IMR-90 (cell line): ENCODE measurements at regions not wholly inside any gene's neighbourhood (a gene's known extent, or its start where the extent isn't known, plus 50 kb on each side); places are given as distances from the start of the nearest gene placed in this dataset.

Experiments used
- ATAC-seq: fragments of 200-7000 bp; cut with Tn5 transposase; 2 replicates; pipeline ENCODE4 v1.9.1; 2020; ENCODE audit warnings: low read depth, mild to moderate bottlenecking, moderate library complexity
- BruUV-seq: library from RNA; stranded (reverse); fragments of 400-500 nt; replicated peaks from 2 replicates; lab custom pipeline; 2021; lab: Mats Ljungman, UMichigan
- CTCF ChIA-PET: fragments of 300-600 bp; formaldehyde crosslinking; extraction: SDS; loops from one replicate; lab custom pipeline; 2021; ENCODE audit warnings: antibody characterized with exemption; lab: Yijun Ruan, JAX
- POLR2A ChIA-PET: fragments of 300-600 bp; sonication (Branson Sonifier 250); formaldehyde crosslinking; loops from one replicate; lab custom pipeline; 2022; ENCODE audit warnings: antibody characterized with exemption; ENCODE audit not compliant: unreplicated experiment; lab: Charles Lee
- DNase-seq: peaks from one replicate; pipeline ENCODE4 v3.0.0; 2013
- H2AFZ ChIP-seq: replicated peaks from 2 replicates; pipeline ENCODE3; 2013; ENCODE audit warnings: low read length, mild to moderate bottlenecking; ENCODE audit not compliant: poor library complexity
- H2AK5ac ChIP-seq: 2 replicates; pipeline ENCODE4 v1.6.1; 2013; ENCODE audit warnings: low read depth, low read length, inconsistent platforms
- H2AK9ac ChIP-seq: replicated peaks from 2 replicates; pipeline ENCODE3; 2013; ENCODE audit warnings: mild to moderate bottlenecking, low read depth, low read length, moderate library complexity; ENCODE audit not compliant: poor library complexity
- H2BK120ac ChIP-seq: 2 replicates; pipeline ENCODE4 v1.6.1; 2013; ENCODE audit warnings: low read depth, low read length, inconsistent platforms
- H2BK15ac ChIP-seq: 3 replicates; pipeline ENCODE4 v1.6.1; 2013; ENCODE audit warnings: low read depth, low read length, inconsistent platforms
- H2BK20ac ChIP-seq: 2 replicates; pipeline ENCODE4 v1.6.1; 2013; ENCODE audit warnings: low read depth, mild to moderate bottlenecking, inconsistent platforms, low read length, moderate library complexity
- H2BK5ac ChIP-seq: 2 replicates; pipeline ENCODE4 v1.6.1; 2013; ENCODE audit warnings: mild to moderate bottlenecking, low read depth, low read length, inconsistent platforms; ENCODE audit not compliant: poor library complexity, severe bottlenecking
- H3K14ac ChIP-seq: replicated peaks from 2 replicates; pipeline ENCODE4 v1.6.1; 2013; ENCODE audit warnings: low read depth, low read length, inconsistent platforms
- H3K18ac ChIP-seq: 2 replicates; pipeline ENCODE4 v1.6.1; 2013; ENCODE audit warnings: low read depth, low read length, control low read depth
- H3K23ac ChIP-seq: 2 replicates; pipeline ENCODE4 v1.6.1; 2013; ENCODE audit warnings: low read depth, low read length, inconsistent platforms
- H3K27ac ChIP-seq: 2 replicates; pipeline ENCODE4 v1.5.1; 2013; ENCODE audit warnings: mild to moderate bottlenecking, control low read depth, low read length; ENCODE audit not compliant: insufficient read depth
- H3K27me3 ChIP-seq: 2 replicates; pipeline ENCODE4 v1.6.1; 2013; ENCODE audit warnings: low read length; ENCODE audit not compliant: control insufficient read depth, insufficient read depth
- H3K36me3 ChIP-seq: 2 replicates; pipeline ENCODE4 v1.6.1; 2013; ENCODE audit warnings: low read length, mixed read lengths; ENCODE audit not compliant: control insufficient read depth, insufficient read depth
- H3K4ac ChIP-seq: 2 replicates; pipeline ENCODE4 v1.6.1; 2013; ENCODE audit warnings: low read depth, low read length, inconsistent platforms
- H3K4me1 ChIP-seq: 2 replicates; pipeline ENCODE4 v1.6.1; 2013; ENCODE audit warnings: low read length, mixed read lengths; ENCODE audit not compliant: control insufficient read depth, insufficient read depth
- H3K4me2 ChIP-seq: 2 replicates; pipeline ENCODE4 v1.6.1; 2013; ENCODE audit warnings: low read depth, mild to moderate bottlenecking, control low read depth, low read length, moderate library complexity
- H3K4me3 ChIP-seq: 2 replicates; pipeline ENCODE4 v1.5.1; 2013; ENCODE audit warnings: low read depth, mild to moderate bottlenecking, control low read depth, low read length, moderate library complexity; ENCODE audit not compliant: insufficient read depth
- H3K56ac ChIP-seq: 2 replicates; pipeline ENCODE4 v1.6.1; 2013; ENCODE audit warnings: low read length, inconsistent platforms; ENCODE audit not compliant: insufficient read depth; ENCODE audit errors: extremely low read depth
- H3K79me1 ChIP-seq, 2 experiments: 2 replicates each; pipeline ENCODE4 v1.6.1; 2013; ENCODE audit warnings: low read length in 2 of 2, inconsistent platforms in 1 of 2, low read depth in 1 of 2
- H3K9ac ChIP-seq: 2 replicates; pipeline ENCODE4 v1.6.1; 2013; ENCODE audit warnings: low read depth, low read length, control low read depth
- H3K9me1 ChIP-seq: 2 replicates; pipeline ENCODE4 v1.6.1; 2013; ENCODE audit warnings: low read length, inconsistent platforms; ENCODE audit not compliant: insufficient read depth
- H3K9me3 ChIP-seq: 2 replicates; pipeline ENCODE4 v1.6.1; 2013; ENCODE audit warnings: low read length; ENCODE audit not compliant: control insufficient read depth, insufficient read depth
- H4K20me1 ChIP-seq: 2 replicates; pipeline ENCODE4 v1.6.1; 2013; ENCODE audit warnings: low read length, inconsistent platforms; ENCODE audit not compliant: insufficient read depth
- H4K5ac ChIP-seq: 2 replicates; pipeline ENCODE4 v1.6.1; 2013; ENCODE audit warnings: mild to moderate bottlenecking, low read depth, low read length, control low read depth
- H4K8ac ChIP-seq, 2 experiments: 2 replicates each; pipeline ENCODE4 v1.6.1; 2013; ENCODE audit warnings: low read depth in 2 of 2, low read length in 2 of 2, control low read depth in 1 of 2, inconsistent platforms in 1 of 2
- H4K91ac ChIP-seq: 2 replicates; pipeline ENCODE4 v1.6.1; 2013; ENCODE audit warnings: low read depth, low read length, inconsistent platforms; ENCODE audit not compliant: insufficient read depth
- BHLHE40 ChIP-seq: fragments of 150-350 bp; IDR thresholded peaks from 2 replicates; pipeline ENCODE4 v1.6.1; 2016; ENCODE audit warnings: mild to moderate bottlenecking, low read depth, low read length
- CEBPB ChIP-seq: IDR thresholded peaks from 2 replicates; pipeline ENCODE4 v1.6.1; 2012; ENCODE audit warnings: low read depth, low read length, improper control_type of control experiment
- CHD1 ChIP-seq: IDR thresholded peaks from 2 replicates; pipeline ENCODE4 v1.6.1; 2012; ENCODE audit warnings: low read depth, low read length, improper control_type of control experiment
- CTCF ChIP-seq: conservative IDR thresholded peaks from 2 replicates; pipeline ENCODE4 v1.5.1; 2012; ENCODE audit warnings: mild to moderate bottlenecking, low read depth, low read length, improper control_type of control experiment
- ELK1 ChIP-seq: fragments of 150-350 bp; IDR thresholded peaks from 2 replicates; pipeline ENCODE4 v1.6.1; 2016; ENCODE audit warnings: low read depth, mild to moderate bottlenecking, low read length, moderate library complexity, borderline replicate concordance
- FOS ChIP-seq: fragments of 150-350 bp; IDR thresholded peaks from 2 replicates; pipeline ENCODE4 v1.6.1; 2016; ENCODE audit warnings: low read depth, low read length
- MAFK ChIP-seq: IDR thresholded peaks from 2 replicates; pipeline ENCODE4 v1.6.1; 2012; ENCODE audit warnings: low read depth, low read length, improper control_type of control experiment
- MAZ ChIP-seq: IDR thresholded peaks from 2 replicates; pipeline ENCODE4 v1.6.1; 2012; ENCODE audit warnings: low read depth, mild to moderate bottlenecking, low read length, improper control_type of control experiment, moderate library complexity, borderline replicate concordance
- MXI1 ChIP-seq: IDR thresholded peaks from 2 replicates; pipeline ENCODE4 v1.6.1; 2012; ENCODE audit warnings: low read depth, mild to moderate bottlenecking, low read length, moderate library complexity, borderline replicate concordance
- NFE2L2 ChIP-seq: fragments of 150-350 bp; IDR thresholded peaks from 2 replicates; pipeline ENCODE4 v1.6.1; 2016; ENCODE audit warnings: low read depth, mild to moderate bottlenecking, low read length
- POLR2A ChIP-seq: IDR thresholded peaks from 2 replicates; pipeline ENCODE4 v1.6.1; 2012; ENCODE audit warnings: mild to moderate bottlenecking, low read depth, low read length
- RAD21 ChIP-seq: IDR thresholded peaks from 2 replicates; pipeline ENCODE4 v1.6.1; 2012; ENCODE audit warnings: low read length, improper control_type of control experiment
- RCOR1 ChIP-seq: IDR thresholded peaks from 2 replicates; pipeline ENCODE4 v1.6.1; 2012; ENCODE audit warnings: mild to moderate bottlenecking, low read length, improper control_type of control experiment; ENCODE audit not compliant: insufficient replicate concordance
- RFX5 ChIP-seq: IDR thresholded peaks from 2 replicates; pipeline ENCODE4 v1.8.0; 2012; ENCODE audit warnings: low read depth, mild to moderate bottlenecking, low read length, moderate library complexity
- SMC3 ChIP-seq: fragments of 150-350 bp; IDR thresholded peaks from 2 replicates; pipeline ENCODE4 v1.6.1; 2016; ENCODE audit warnings: low read depth, mild to moderate bottlenecking, antibody characterized with exemption, low read length, moderate library complexity
- USF2 ChIP-seq: fragments of 150-350 bp; IDR thresholded peaks from 2 replicates; pipeline ENCODE4 v1.6.1; 2017; ENCODE audit warnings: mild to moderate bottlenecking, antibody characterized with exemption, low read length, low read depth
- WGBS, 2 experiments: methylation state at CpG; one replicate each; pipeline versions ENCODE4 v1.1.5 to v1.1.7; 2013; ENCODE audit warnings: missing lambda C conversion rate in 2 of 2; ENCODE audit not compliant: insufficient read length in 1 of 2; ENCODE audit errors: extremely low coverage in 2 of 2; 5-methylcytosine and 5-hydroxymethylcytosine counted together
- dilution Hi-C: fragments of 300-500 bp; cut with HindIII; formaldehyde crosslinking; loops from one replicate; pipeline ENCODE4 v1.14.3; 2018; ENCODE audit warnings: low sequenced_read_pairs; ENCODE audit not compliant: unreplicated experiment
- in situ Hi-C: fragments of 300-500 bp; cut with MboI; formaldehyde crosslinking; loops from 3 replicates; pipeline ENCODE4 v1.14.3; 2019; ENCODE audit warnings: low sequenced_read_pairs, inconsistent platforms, mixed read lengths
- intact Hi-C: fragments of 100-400 bp; cut with micrococcal nuclease; formaldehyde crosslinking; loops from 2 replicates; pipeline ENCODE4 v1.10.0; 2022

GRCh38 chr10:63940277-63940922 lies 419.2 kb downstream of the REEP3 start:
- H3K9me3 ChIP-seq, result no peaks in the 10 kb centered on the region
- ATAC-seq (no peak), DNase-seq (no peak)
- H3K36me3 ChIP-seq, result no peaks in the 10 kb centered on the region
- H4K5ac ChIP-seq, result no peak overlapping the region
- TF ChIP-seq MXI1 (no peak), RFX5 (no peak), CHD1 (no peak), NFE2L2 (no peak), POLR2A (no peak), ELK1 (no peak), RAD21 (no peak), CEBPB (no peak), FOS (no peak), MAZ (no peak), SMC3 (no peak), BHLHE40 (no peak), MAFK (no peak), USF2 (no peak), RCOR1 (no peak), CTCF (no peak)
- ChIA-PET POLR2A (no interaction called here), CTCF (no interaction called here)
- no peaks in the 10 kb centered on the region for H3K79me1 ChIP-seq
- intact Hi-C loops (no loop called here), dilution Hi-C loops (no loop called here), in situ Hi-C loops (no loop called here)
- H4K8ac ChIP-seq, result no peak overlapping the region
- H2AK9ac ChIP-seq, result no peak overlapping the region
- H2BK20ac ChIP-seq, result no peak overlapping the region
- H3K4me2 ChIP-seq, result no peak overlapping the region
- no peak overlapping the region for H2BK5ac ChIP-seq
- no CpG with 5 or more reads among the region's 1 CpG for WGBS, 2 experiments
- no TSS peak for BruUV-seq
- no peak overlapping the region for H2BK15ac ChIP-seq
- H3K14ac ChIP-seq, result no peak overlapping the region
- no peaks in the 10 kb centered on the region for H4K20me1 ChIP-seq
- no peak overlapping the region for H4K91ac ChIP-seq
- no peak overlapping the region for H2AK5ac ChIP-seq
- no peak overlapping the region for H3K27ac ChIP-seq
- H3K4ac ChIP-seq, result no peak overlapping the region
- H3K23ac ChIP-seq, result no peak overlapping the region
- no peak overlapping the region for H3K4me3 ChIP-seq
- H3K18ac ChIP-seq, result no peak overlapping the region
- H3K9me1 ChIP-seq, result no peaks in the 10 kb centered on the region
- no peaks in the 10 kb centered on the region for H3K27me3 ChIP-seq
- H3K4me1 ChIP-seq, result no peaks in the 10 kb centered on the region
- no peak overlapping the region for H2BK120ac ChIP-seq
- no peak overlapping the region for H3K9ac ChIP-seq
- no peak overlapping the region for H2AFZ ChIP-seq
- no peak overlapping the region for H3K56ac ChIP-seq
